A549 (cell line): ENCODE measurements at regions not wholly inside any gene's neighbourhood (a gene's known extent, or its start where the extent isn't known, plus 50 kb on each side); places are given as distances from the start of the nearest gene placed in this dataset.

ENCODE experiments used
- BCL3 ChIP-seq: fragments of >200 bp; sonication (Bioruptor Twin); formaldehyde crosslinking; IDR thresholded peaks from 3 replicates; pipeline ENCODE4 v1.6.1; 2016
- CBX2 ChIP-seq: fragments of 200-600 bp; sonication (generic); IDR thresholded peaks from 2 replicates; pipeline ENCODE4 v1.6.1; 2016; ENCODE audit warnings: low read depth, mild to moderate bottlenecking, borderline replicate concordance
- CTCF ChIP-seq: fragments of >200 bp; sonication (Bioruptor Twin); formaldehyde crosslinking; IDR thresholded peaks from 3 replicates; pipeline ENCODE4 v1.5.1; 2016
- EP300 ChIP-seq, 2 experiments: fragments of >200 bp; sonication (Bioruptor Twin); formaldehyde crosslinking; IDR thresholded peaks; 2 replicates in 1 of 2; 3 replicates in 1 of 2; pipeline ENCODE4 v1.6.1; 2016 to 2017
- FOSB ChIP-seq: fragments of 250-450 bp; sonication (Bioruptor Pico); IDR thresholded peaks from 2 replicates; pipeline ENCODE4 v1.5.0; 2020; ENCODE audit warnings: mild to moderate bottlenecking, moderate library complexity
- FOSL2 ChIP-seq, 2 experiments: fragments of 450-650 bp in 1 of 2; fragments of >200 bp in 1 of 2; sonication (Bioruptor Twin) in 1 of 2; formaldehyde crosslinking; IDR thresholded peaks; 2 replicates each; pipeline versions ENCODE4 v1.5.0 to v1.6.1; 2016 to 2020; ENCODE audit warnings: mild to moderate bottlenecking in 1 of 2, moderate library complexity in 1 of 2
- HOXB5 ChIP-seq: fragments of 250-450 bp; sonication (Bioruptor Pico); IDR thresholded peaks from 2 replicates; pipeline ENCODE4 v1.5.0; 2020; ENCODE audit warnings: mild to moderate bottlenecking, moderate library complexity
- JUN ChIP-seq, 2 experiments: fragments of >200 bp; sonication (Bioruptor Twin); formaldehyde crosslinking; IDR thresholded peaks; 2 replicates in 1 of 2; 3 replicates in 1 of 2; pipeline ENCODE4 v1.6.1; 2016 to 2017
- MAX ChIP-seq: IDR thresholded peaks from 2 replicates; pipeline ENCODE4 v1.6.1; 2012
- PBX3 ChIP-seq: IDR thresholded peaks from 2 replicates; pipeline ENCODE4 v1.6.1; 2012
- POLR2A ChIP-seq: IDR thresholded peaks from 2 replicates; pipeline ENCODE4 v1.6.1; 2012; ENCODE audit warnings: mild to moderate bottlenecking, low read length
- RAD21 ChIP-seq, 2 experiments: fragments of >200 bp in 1 of 2; sonication (Bioruptor Twin) in 1 of 2; formaldehyde crosslinking in 1 of 2; IDR thresholded peaks in 1 of 2; conservative IDR thresholded peaks in 1 of 2; 2 replicates in 1 of 2; 3 replicates in 1 of 2; pipeline ENCODE4 v1.6.1; 2012 to 2018; ENCODE audit warnings: inconsistent platforms in 1 of 2

- TF ChIP-seq CTCF: no peak
- no peak for TF ChIP-seq FOSB (CRISPR knock-in tag)
- no peak for TF ChIP-seq EP300 (IDR thresholded peaks at IDR 0.05)
- no peak for TF ChIP-seq JUN (IDR thresholded peaks at IDR 0.05)
- no peak for TF ChIP-seq POLR2A
- no peak for TF ChIP-seq MAX
- no peak for TF ChIP-seq PBX3
- no peak for TF ChIP-seq RAD21 (conservative IDR thresholded peaks at IDR 0.05 in 1 of 2, IDR thresholded peaks at IDR 0.05 in 1 of 2)
- no peak for TF ChIP-seq CBX2
- no peak for TF ChIP-seq BCL3
- TF ChIP-seq FOSL2 (IDR thresholded peaks at IDR 0.05): no peak
- TF ChIP-seq FOSL2 (CRISPR knock-in tag; IDR thresholded peaks at IDR 0.05): no peak
- TF ChIP-seq HOXB5 (CRISPR knock-in tag): no peak
These were observed 173.9 kb downstream of the EPM2A start for GRCh38 chr6:145561095-145562072.
